Left ventricle myocardium inferior (tissue), 1 donor: ENCODE measurements at regions not wholly inside any gene's neighbourhood (a gene's known extent, or its start where the extent isn't known, plus 50 kb on each side); places are given as distances from the start of the nearest gene placed in this dataset.
"Not testable (repeated sequence)": the region's sequence is repeated elsewhere in the genome, so short reads cannot be mapped to it uniquely, and the experiment has no call there.

Source experiments
- DNase-seq: peaks from one replicate; pipeline ENCODE4 v3.0.0-alpha.2; 2020
- H3K27ac ChIP-seq: fragments of 200-600 bp; replicated peaks from 2 replicates; pipeline ENCODE4 v1.8.0; 2021
- H3K27me3 ChIP-seq: fragments of 200-600 bp; 2 replicates; pipeline ENCODE4 v1.8.0; 2021; ENCODE audit warnings: low read depth
- H3K36me3 ChIP-seq: fragments of 200-600 bp; 2 replicates; pipeline ENCODE4 v1.8.0; 2021
- H3K4me1 ChIP-seq: fragments of 200-600 bp; 2 replicates; pipeline ENCODE4 v1.8.0; 2021
- H3K4me3 ChIP-seq: fragments of 200-600 bp; 2 replicates; pipeline ENCODE4 v1.8.0; 2021; ENCODE audit warnings: mild to moderate bottlenecking, moderate library complexity
- H3K9me3 ChIP-seq: fragments of 200-600 bp; replicated peaks from 2 replicates; pipeline ENCODE4 v1.8.0; 2021
- intact Hi-C: fragments of 100-400 bp; cut with micrococcal nuclease; formaldehyde crosslinking; loops from one replicate; pipeline ENCODE4 v1.11.0; 2022
- TF ChIP-seq, protein P1 (sequence below): fragments of 200-600 bp; IDR thresholded peaks from 2 replicates; pipeline ENCODE4 v1.8.0; 2021; ENCODE audit warnings: antibody characterized with exemption, mild to moderate bottlenecking, borderline replicate concordance
- donor health status: DM: no; HTN: yes; CAD: no; lungs with severe emphysema.

DNA sequence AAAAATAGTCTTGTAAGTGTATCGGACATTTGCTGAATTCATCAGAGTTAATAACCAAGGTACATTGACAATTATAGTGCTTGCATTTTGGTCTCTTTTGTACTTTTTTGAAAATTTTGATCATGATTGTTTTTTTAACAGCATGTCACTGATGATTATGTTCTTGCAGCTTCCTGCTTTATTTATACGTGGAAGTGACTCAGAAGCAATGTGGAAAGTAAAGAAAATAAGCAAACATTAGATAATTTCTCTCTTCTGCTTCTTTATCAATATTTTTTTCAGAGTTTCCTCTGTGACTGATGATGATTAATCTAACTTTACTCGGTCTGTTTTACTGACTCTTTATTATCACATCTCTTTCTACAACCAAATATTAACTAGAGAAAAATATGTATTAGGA, 1351.9 kb downstream of the REEP3 start:
- Histone ChIP-seq H3K36me3 (no peaks in the 10 kb centered on the region), H3K4me3 (no peak overlapping the region), H3K27ac (no peak overlapping the region), H3K9me3 (no peaks in the 10 kb centered on the region), H3K4me1 (no peaks in the 10 kb centered on the region), H3K27me3 (no peaks in the 10 kb centered on the region)
- intact Hi-C loops, result no loop called here
- TF ChIP-seq, protein P1, sequence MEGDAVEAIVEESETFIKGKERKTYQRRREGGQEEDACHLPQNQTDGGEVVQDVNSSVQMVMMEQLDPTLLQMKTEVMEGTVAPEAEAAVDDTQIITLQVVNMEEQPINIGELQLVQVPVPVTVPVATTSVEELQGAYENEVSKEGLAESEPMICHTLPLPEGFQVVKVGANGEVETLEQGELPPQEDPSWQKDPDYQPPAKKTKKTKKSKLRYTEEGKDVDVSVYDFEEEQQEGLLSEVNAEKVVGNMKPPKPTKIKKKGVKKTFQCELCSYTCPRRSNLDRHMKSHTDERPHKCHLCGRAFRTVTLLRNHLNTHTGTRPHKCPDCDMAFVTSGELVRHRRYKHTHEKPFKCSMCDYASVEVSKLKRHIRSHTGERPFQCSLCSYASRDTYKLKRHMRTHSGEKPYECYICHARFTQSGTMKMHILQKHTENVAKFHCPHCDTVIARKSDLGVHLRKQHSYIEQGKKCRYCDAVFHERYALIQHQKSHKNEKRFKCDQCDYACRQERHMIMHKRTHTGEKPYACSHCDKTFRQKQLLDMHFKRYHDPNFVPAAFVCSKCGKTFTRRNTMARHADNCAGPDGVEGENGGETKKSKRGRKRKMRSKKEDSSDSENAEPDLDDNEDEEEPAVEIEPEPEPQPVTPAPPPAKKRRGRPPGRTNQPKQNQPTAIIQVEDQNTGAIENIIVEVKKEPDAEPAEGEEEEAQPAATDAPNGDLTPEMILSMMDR, result no peak
- DNase-seq, result no peak

DNA sequence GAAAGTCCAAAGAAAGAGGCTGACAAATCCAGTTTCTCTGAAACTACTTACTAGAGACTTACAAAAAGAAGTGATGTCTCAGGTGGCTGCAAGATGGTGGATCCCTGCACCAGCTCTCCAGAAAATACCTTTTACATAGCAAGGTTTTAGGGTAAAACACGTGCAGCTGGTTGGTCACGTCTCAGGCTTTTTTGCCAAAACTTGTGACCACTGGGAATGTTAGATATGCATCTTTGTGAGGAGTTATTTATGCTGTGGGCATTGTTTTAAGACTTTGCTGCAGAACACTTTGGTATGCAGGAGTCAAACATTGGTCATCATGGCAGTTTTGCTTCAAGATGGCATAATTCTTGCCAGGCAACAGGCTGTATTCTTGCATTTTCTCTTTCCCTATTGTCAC, 1352.8 kb downstream of the REEP3 start:
- Histone ChIP-seq H3K27ac (no peak overlapping the region), H3K4me3 (no peak overlapping the region), H3K27me3 (no peaks in the 10 kb centered on the region), H3K36me3 (no peaks in the 10 kb centered on the region), H3K9me3 (no peaks in the 10 kb centered on the region), H3K4me1 (no peaks in the 10 kb centered on the region)
- intact Hi-C loops, result no loop called here
- DNase-seq, result no peak
- TF ChIP-seq, protein P1, result no peak

DNA sequence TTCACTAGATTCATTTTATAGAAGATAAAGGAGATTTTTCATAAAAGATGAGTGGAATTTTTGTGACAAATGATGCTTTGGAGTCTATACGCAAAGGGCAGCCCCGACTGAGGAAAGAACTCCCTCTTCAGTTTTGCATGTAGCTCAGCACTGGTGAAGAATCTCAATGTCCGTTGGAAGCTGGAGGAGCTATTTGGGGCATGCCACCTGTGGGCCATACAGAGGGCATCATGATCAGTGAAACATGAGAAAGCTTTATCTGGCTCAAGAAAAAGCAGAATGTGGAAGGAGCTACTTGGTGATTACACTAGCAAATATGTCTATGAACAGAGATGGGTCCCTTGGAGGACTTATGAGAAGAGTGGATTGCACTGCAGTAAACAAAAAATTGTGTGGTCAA, 1359.3 kb downstream of the REEP3 start:
- H3K4me1 ChIP-seq, result no peaks in the 10 kb centered on the region
- DNase-seq, result no peak
- TF ChIP-seq, protein P1, result no peak
- intact Hi-C loops, result no loop called here
- H3K4me3 ChIP-seq, result no peak overlapping the region
- no peaks in the 10 kb centered on the region for H3K27me3 ChIP-seq
- no peaks in the 10 kb centered on the region for H3K36me3 ChIP-seq
- H3K27ac ChIP-seq, result no peak overlapping the region
- no peaks in the 10 kb centered on the region for H3K9me3 ChIP-seq

DNA sequence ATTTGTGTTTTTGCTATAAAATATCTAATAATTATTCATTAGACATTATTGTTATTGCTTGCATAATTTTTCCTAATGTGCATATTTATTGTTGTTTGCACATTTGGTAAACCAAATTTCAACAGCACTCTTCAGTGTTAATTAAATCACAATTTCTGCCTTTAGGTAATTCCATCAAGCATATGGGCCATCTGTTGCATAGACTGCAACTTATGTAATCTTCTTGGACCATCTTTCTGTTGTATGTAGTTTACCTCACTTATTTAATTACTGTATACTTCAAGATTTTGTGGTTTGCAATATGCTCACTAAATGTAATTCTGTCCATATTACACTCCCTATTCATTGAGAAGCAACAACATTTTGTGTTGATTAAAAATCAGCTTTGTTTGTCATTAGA, 1360.1 kb downstream of the REEP3 start:
- no peaks in the 10 kb centered on the region for H3K27me3 ChIP-seq
- no peak overlapping the region for H3K27ac ChIP-seq
- H3K4me3 ChIP-seq, result no peak overlapping the region
- intact Hi-C loops, result no loop called here
- H3K36me3 ChIP-seq, result no peaks in the 10 kb centered on the region
- H3K4me1 ChIP-seq, result no peaks in the 10 kb centered on the region
- DNase-seq, result no peak
- TF ChIP-seq, protein P1, result no peak
- H3K9me3 ChIP-seq, result no peaks in the 10 kb centered on the region

DNA sequence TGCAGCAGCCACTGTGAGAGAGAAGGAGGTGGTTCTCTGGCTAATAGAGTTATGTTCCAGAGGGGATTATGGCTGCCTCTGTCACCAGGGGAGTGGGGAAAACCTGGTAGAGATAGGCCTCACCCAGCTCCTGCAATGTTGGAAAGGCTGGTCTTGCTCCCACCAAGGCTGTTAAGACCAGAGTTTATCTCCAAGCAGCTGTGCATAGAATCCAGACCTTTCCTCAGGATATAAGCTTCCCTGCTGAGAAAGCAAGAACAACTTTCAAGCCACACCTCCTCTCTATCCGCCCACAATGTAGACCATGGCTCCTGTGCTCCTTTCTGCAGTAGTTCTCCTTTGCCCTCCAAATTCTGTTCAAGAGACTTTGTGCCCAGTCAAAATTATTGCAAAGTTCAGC, 1375.4 kb downstream of the REEP3 start:
- Histone ChIP-seq H3K36me3 (no peaks in the 10 kb centered on the region), H3K27me3 (no peaks in the 10 kb centered on the region), H3K9me3 (peaks cover 43% of the 10 kb centered on the region), H3K4me1 (no peaks in the 10 kb centered on the region), H3K27ac (no peak overlapping the region), H3K4me3 (no peak overlapping the region)
- intact Hi-C loops, result no loop called here
- DNase-seq, result no peak
- TF ChIP-seq, protein P1, result no peak

DNA sequence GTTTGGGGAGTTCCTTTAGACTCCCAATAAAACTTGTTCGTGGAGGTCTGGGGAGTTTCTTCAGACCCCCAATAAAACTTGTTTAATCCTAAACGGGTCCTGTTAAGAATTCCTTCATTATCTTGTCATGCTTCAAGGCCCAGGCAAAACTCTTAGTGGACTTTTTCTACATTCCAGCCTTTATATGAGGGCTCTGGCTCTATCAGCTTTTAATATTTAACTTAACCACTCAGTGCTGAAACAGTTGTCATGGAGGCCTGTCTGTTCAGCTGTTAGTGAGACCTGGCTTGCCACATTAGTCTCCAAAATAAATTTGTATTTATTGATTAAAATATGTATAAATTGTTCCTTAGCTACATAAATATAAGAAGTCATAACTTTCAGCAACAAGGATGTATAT, 1385.1 kb downstream of the REEP3 start:
- H3K27ac ChIP-seq, H3K36me3 ChIP-seq, H3K4me3 ChIP-seq, H3K27me3 ChIP-seq, intact Hi-C loops, H3K4me1 ChIP-seq, H3K9me3 ChIP-seq, DNase-seq: not testable (repeated sequence)

DNA sequence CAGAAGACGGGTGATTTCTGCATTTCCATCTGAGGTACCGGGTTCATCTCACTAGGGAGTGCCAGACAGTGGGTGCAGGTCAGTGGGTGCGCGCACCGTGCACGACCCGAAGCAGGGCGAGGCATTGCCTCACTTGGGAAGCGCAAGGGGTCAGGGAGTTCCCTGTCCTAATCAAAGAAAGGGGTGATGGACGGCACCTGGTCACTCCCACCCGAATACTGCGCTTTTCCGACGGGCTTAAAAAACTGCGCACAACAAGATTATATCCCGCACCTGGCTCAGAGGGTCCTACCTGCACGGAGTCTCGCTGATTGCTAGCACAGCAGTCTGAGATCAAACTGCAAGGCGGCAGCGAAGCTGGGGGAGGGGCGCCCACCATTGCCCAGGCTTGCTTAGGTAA, 1403.1 kb downstream of the REEP3 start:
- H3K4me1 ChIP-seq, H3K27ac ChIP-seq, intact Hi-C loops, DNase-seq, H3K36me3 ChIP-seq, H3K27me3 ChIP-seq, H3K4me3 ChIP-seq: not testable (repeated sequence)
- peaks cover 34% of the 10 kb centered on the region for H3K9me3 ChIP-seq
